ENCODE measurements at regions not wholly inside any gene's neighbourhood (a gene's known extent, or its start where the extent isn't known, plus 50 kb on each side); places are given as distances from the start of the nearest gene placed in this dataset.

- ChIA-PET CTCF (no interaction called here), POLR2A (ENCODE audit: low non-redundant PET) (no interaction called here)
- H3K27me3 ChIP-seq (replicated peaks; ENCODE audit: insufficient read depth, low read depth, low read length, poor library complexity): peaks cover 3% of the 10 kb centered on the region
- H3K4me3 ChIP-seq (ENCODE audit: low read depth, low read length, poor library complexity, severe bottlenecking): no peak overlapping the region
- H3K4me1 ChIP-seq (ENCODE audit: insufficient read depth, low read length, poor library complexity, severe bottlenecking): no peaks in the 10 kb centered on the region
- no TSS peak for BruUV-seq (replicated peaks)
- no peaks in the 10 kb centered on the region for H3K36me3 ChIP-seq (ENCODE audit: insufficient read depth, low read length, poor library complexity, severe bottlenecking)
- intact Hi-C loops (cut with micrococcal nuclease; ENCODE audit: unreplicated experiment): no loop called here
- H3K9me3 ChIP-seq (ENCODE audit: low read depth, low read length, poor library complexity, severe bottlenecking): no peaks in the 10 kb centered on the region
- TF ChIP-seq, protein P1, sequence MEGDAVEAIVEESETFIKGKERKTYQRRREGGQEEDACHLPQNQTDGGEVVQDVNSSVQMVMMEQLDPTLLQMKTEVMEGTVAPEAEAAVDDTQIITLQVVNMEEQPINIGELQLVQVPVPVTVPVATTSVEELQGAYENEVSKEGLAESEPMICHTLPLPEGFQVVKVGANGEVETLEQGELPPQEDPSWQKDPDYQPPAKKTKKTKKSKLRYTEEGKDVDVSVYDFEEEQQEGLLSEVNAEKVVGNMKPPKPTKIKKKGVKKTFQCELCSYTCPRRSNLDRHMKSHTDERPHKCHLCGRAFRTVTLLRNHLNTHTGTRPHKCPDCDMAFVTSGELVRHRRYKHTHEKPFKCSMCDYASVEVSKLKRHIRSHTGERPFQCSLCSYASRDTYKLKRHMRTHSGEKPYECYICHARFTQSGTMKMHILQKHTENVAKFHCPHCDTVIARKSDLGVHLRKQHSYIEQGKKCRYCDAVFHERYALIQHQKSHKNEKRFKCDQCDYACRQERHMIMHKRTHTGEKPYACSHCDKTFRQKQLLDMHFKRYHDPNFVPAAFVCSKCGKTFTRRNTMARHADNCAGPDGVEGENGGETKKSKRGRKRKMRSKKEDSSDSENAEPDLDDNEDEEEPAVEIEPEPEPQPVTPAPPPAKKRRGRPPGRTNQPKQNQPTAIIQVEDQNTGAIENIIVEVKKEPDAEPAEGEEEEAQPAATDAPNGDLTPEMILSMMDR (conservative IDR thresholded peaks at IDR 0.05; ENCODE audit: low read depth, low read length): no peak
- TF ChIP-seq EZH2 (IDR thresholded peaks at IDR 0.05; ENCODE audit: borderline replicate concordance, low read depth, low read length, poor library complexity, severe bottlenecking): no peak
- no peak overlapping the region for H3K27ac ChIP-seq (ENCODE audit: low read depth, low read length, poor library complexity, severe bottlenecking)
- DNase-seq (ENCODE audit: low spot score): no peak
Observed at GRCh38 chrX:73270753-73271152, 56.1 kb upstream of the NAP1L2 start.

- H3K36me3 ChIP-seq (ENCODE audit: insufficient read depth, low read length, poor library complexity, severe bottlenecking): no peaks in the 10 kb centered on the region
- POLR2A ChIA-PET (ENCODE audit: low non-redundant PET): no interaction called here
- TF ChIP-seq, protein P1 (conservative IDR thresholded peaks at IDR 0.05; ENCODE audit: low read depth, low read length): no peak
- peaks cover 3% of the 10 kb centered on the region for H3K27me3 ChIP-seq (replicated peaks; ENCODE audit: insufficient read depth, low read depth, low read length, poor library complexity)
- intact Hi-C loops (cut with micrococcal nuclease; ENCODE audit: unreplicated experiment): loop anchor here (10.0 kb wide), 1 partner anchor 576 kb away; no protein-coding TSS in a partner anchor
- H3K9me3 ChIP-seq (ENCODE audit: low read depth, low read length, poor library complexity, severe bottlenecking): no peaks in the 10 kb centered on the region
- H3K4me1 ChIP-seq (ENCODE audit: insufficient read depth, low read length, poor library complexity, severe bottlenecking): no peaks in the 10 kb centered on the region
- no peak for DNase-seq (ENCODE audit: low spot score)
- CTCF ChIA-PET: no interaction called here
- no TSS peak for BruUV-seq (replicated peaks)
- no peak overlapping the region for H3K4me3 ChIP-seq (ENCODE audit: low read depth, low read length, poor library complexity, severe bottlenecking)
- no peak overlapping the region for H3K27ac ChIP-seq (ENCODE audit: low read depth, low read length, poor library complexity, severe bottlenecking)
Observed at GRCh38 chrX:73268463-73268862, 53.8 kb upstream of the NAP1L2 start.

- Histone ChIP-seq H3K27ac (ENCODE audit: low read depth, low read length, poor library complexity, severe bottlenecking) (no peak overlapping the region), H3K4me1 (ENCODE audit: insufficient read depth, low read length, poor library complexity, severe bottlenecking) (no peaks in the 10 kb centered on the region), H3K4me3 (ENCODE audit: low read depth, low read length, poor library complexity, severe bottlenecking) (no peak overlapping the region), H3K9me3 (ENCODE audit: low read depth, low read length, poor library complexity, severe bottlenecking) (no peaks in the 10 kb centered on the region), H3K27me3 (replicated peaks; ENCODE audit: insufficient read depth, low read depth, low read length, poor library complexity) (peaks cover 3% of the 10 kb centered on the region), H3K36me3 (ENCODE audit: insufficient read depth, low read length, poor library complexity, severe bottlenecking) (no peaks in the 10 kb centered on the region)
- POLR2A ChIA-PET (ENCODE audit: low non-redundant PET): no interaction called here
- intact Hi-C loops (cut with micrococcal nuclease; ENCODE audit: unreplicated experiment): loop anchor here (10.0 kb wide), 1 partner anchor 577 kb away; no protein-coding TSS in a partner anchor
- CTCF ChIA-PET: no interaction called here
- no TSS peak for BruUV-seq (replicated peaks)
- DNase-seq (ENCODE audit: low spot score): no peak
- TF ChIP-seq, protein P1 (conservative IDR thresholded peaks at IDR 0.05; ENCODE audit: low read depth, low read length): no peak
- TF ChIP-seq EZH2 (IDR thresholded peaks at IDR 0.05; ENCODE audit: borderline replicate concordance, low read depth, low read length, poor library complexity, severe bottlenecking): no peak
Observed at GRCh38 chrX:73267979-73268378, 53.3 kb upstream of the NAP1L2 start.

Data from A673 (cell line).